GM06990 (cell line): ENCODE measurements at regions not wholly inside any gene's neighbourhood (a gene's known extent, or its start where the extent isn't known, plus 50 kb on each side); places are given as distances from the start of the nearest gene placed in this dataset.
"Not testable (repeated sequence)": the region's sequence is repeated elsewhere in the genome, so short reads cannot be mapped to it uniquely, and the experiment has no call there.

Experiments
- DNase-seq: peaks from one replicate; pipeline ENCODE4 v3.0.0-alpha.2; 2011; ENCODE audit not compliant: insufficient read length; ENCODE audit errors: extremely low read depth
- H3K27me3 ChIP-seq: replicated peaks from 2 replicates; pipeline ENCODE4 v1.6.0; 2011; ENCODE audit warnings: low read length; ENCODE audit not compliant: control insufficient read depth, insufficient read depth
- H3K36me3 ChIP-seq: 2 replicates; pipeline ENCODE4 v1.5.1; 2011; ENCODE audit warnings: low read length; ENCODE audit not compliant: control insufficient read depth, insufficient read depth
- H3K4me3 ChIP-seq: replicated peaks from 2 replicates; pipeline ENCODE4 v1.5.1; 2011; ENCODE audit warnings: low read depth, mild to moderate bottlenecking, control low read depth, low read length
- CTCF ChIP-seq: IDR thresholded peaks from 2 replicates; pipeline ENCODE4 v1.5.1; 2011; ENCODE audit warnings: low read length, control low read depth, mild to moderate bottlenecking, inconsistent platforms; ENCODE audit not compliant: insufficient read depth, poor library complexity, severe bottlenecking

- Histone ChIP-seq H3K4me3 (no peak overlapping the region), H3K36me3 (no peaks in the 10 kb centered on the region), H3K27me3 (no peaks in the 10 kb centered on the region)
- DNase-seq, result no peak
- TF ChIP-seq CTCF, result no peak
Observed at GRCh38 chr12:131443019-131444000, 267.6 kb upstream of the SFSWAP start.

- no peak for TF ChIP-seq CTCF
- Histone ChIP-seq H3K36me3 (no peaks in the 10 kb centered on the region), H3K27me3 (no peaks in the 10 kb centered on the region), H3K4me3 (no peak overlapping the region)
- no peak for DNase-seq
Observed at GRCh38 chr12:131444220-131445164, 266.4 kb upstream of the SFSWAP start.

GRCh38 chr12:131445184-131445774 lies 265.6 kb upstream of the SFSWAP start:
- H3K36me3 ChIP-seq, result no peaks in the 10 kb centered on the region
- H3K27me3 ChIP-seq, result no peaks in the 10 kb centered on the region
- TF ChIP-seq CTCF, result no peak
- DNase-seq, result no peak
- H3K4me3 ChIP-seq, result no peak overlapping the region

- no peak for DNase-seq
- no peak overlapping the region for H3K4me3 ChIP-seq
- H3K36me3 ChIP-seq, result no peaks in the 10 kb centered on the region
- H3K27me3 ChIP-seq, result no peaks in the 10 kb centered on the region
- TF ChIP-seq CTCF, result no peak
Observed at GRCh38 chr12:131445795-131446194, 265.1 kb upstream of the SFSWAP start.

GRCh38 chr12:131447636-131448035 lies 263.3 kb upstream of the SFSWAP start:
- H3K27me3 ChIP-seq, H3K36me3 ChIP-seq, H3K4me3 ChIP-seq, DNase-seq: not testable (repeated sequence)

GRCh38 chr12:131448254-131448795 lies 262.6 kb upstream of the SFSWAP start:
- DNase-seq, result no peak
- TF ChIP-seq CTCF, result no peak
- no peaks in the 10 kb centered on the region for H3K27me3 ChIP-seq
- no peaks in the 10 kb centered on the region for H3K36me3 ChIP-seq
- H3K4me3 ChIP-seq, result no peak overlapping the region
